HUES6 (cell line): ENCODE measurements at regions not wholly inside any gene's neighbourhood (a gene's known extent, or its start where the extent isn't known, plus 50 kb on each side); places are given as distances from the start of the nearest gene placed in this dataset.

Source experiments
- H3K27ac ChIP-seq: 2 replicates; pipeline ENCODE4 v1.7.0; 2013; ENCODE audit warnings: low read depth, mild to moderate bottlenecking, low read length, inconsistent platforms
- H3K27me3 ChIP-seq: 2 replicates; pipeline ENCODE4 v1.6.1; 2013; ENCODE audit warnings: low read length; ENCODE audit not compliant: control insufficient read depth, insufficient read depth
- H3K36me3 ChIP-seq: 2 replicates; pipeline ENCODE4 v1.6.1; 2013; ENCODE audit warnings: low read length; ENCODE audit not compliant: control insufficient read depth, insufficient read depth
- H3K4me1 ChIP-seq: 2 replicates; pipeline ENCODE4 v1.6.1; 2013; ENCODE audit warnings: low read length; ENCODE audit not compliant: control insufficient read depth, insufficient read depth
- H3K4me3 ChIP-seq: 2 replicates; pipeline ENCODE4 v1.5.1; 2013; ENCODE audit warnings: low read depth, low read length
- H3K9ac ChIP-seq: one replicate; pipeline ENCODE4 v1.6.1; 2013; ENCODE audit warnings: mild to moderate bottlenecking, low read length
- H3K9me3 ChIP-seq: 2 replicates; pipeline ENCODE4 v1.6.1; 2013; ENCODE audit warnings: low read depth, low read length; ENCODE audit not compliant: control insufficient read depth, insufficient read depth

- H3K9me3 ChIP-seq: no peaks in the 10 kb centered on the region
- no peaks in the 10 kb centered on the region for H3K27me3 ChIP-seq
- H3K9ac ChIP-seq: no peak overlapping the region
- H3K4me1 ChIP-seq: peaks cover 5% of the 10 kb centered on the region
- H3K36me3 ChIP-seq: no peaks in the 10 kb centered on the region
- no peak overlapping the region for H3K27ac ChIP-seq
- H3K4me3 ChIP-seq: peak overlapping the region; percentile 37
Observed at GRCh38 chr2:158745067-158745865, 49.9 kb upstream of the DAPL1 start.
